Epithelial cell of esophagus (primary cell): ENCODE measurements at regions not wholly inside any gene's neighbourhood (a gene's known extent, or its start where the extent isn't known, plus 50 kb on each side); places are given as distances from the start of the nearest gene placed in this dataset.

Source experiments
- DNase-seq: peaks from one replicate; pipeline ENCODE4 v3.0.0; 2010; ENCODE audit warnings: low read depth
- H3K4me3 ChIP-seq: 2 replicates; pipeline ENCODE4 v1.5.1; 2011; ENCODE audit warnings: mild to moderate bottlenecking, low read length, control low read depth
- TF ChIP-seq, protein P1 (sequence below): IDR thresholded peaks from 2 replicates; pipeline ENCODE4 v1.5.1; 2011; ENCODE audit warnings: low read depth, mild to moderate bottlenecking, low read length, control low read depth, inconsistent platforms; ENCODE audit not compliant: insufficient read depth; ENCODE audit errors: missing control alignments

DNA sequence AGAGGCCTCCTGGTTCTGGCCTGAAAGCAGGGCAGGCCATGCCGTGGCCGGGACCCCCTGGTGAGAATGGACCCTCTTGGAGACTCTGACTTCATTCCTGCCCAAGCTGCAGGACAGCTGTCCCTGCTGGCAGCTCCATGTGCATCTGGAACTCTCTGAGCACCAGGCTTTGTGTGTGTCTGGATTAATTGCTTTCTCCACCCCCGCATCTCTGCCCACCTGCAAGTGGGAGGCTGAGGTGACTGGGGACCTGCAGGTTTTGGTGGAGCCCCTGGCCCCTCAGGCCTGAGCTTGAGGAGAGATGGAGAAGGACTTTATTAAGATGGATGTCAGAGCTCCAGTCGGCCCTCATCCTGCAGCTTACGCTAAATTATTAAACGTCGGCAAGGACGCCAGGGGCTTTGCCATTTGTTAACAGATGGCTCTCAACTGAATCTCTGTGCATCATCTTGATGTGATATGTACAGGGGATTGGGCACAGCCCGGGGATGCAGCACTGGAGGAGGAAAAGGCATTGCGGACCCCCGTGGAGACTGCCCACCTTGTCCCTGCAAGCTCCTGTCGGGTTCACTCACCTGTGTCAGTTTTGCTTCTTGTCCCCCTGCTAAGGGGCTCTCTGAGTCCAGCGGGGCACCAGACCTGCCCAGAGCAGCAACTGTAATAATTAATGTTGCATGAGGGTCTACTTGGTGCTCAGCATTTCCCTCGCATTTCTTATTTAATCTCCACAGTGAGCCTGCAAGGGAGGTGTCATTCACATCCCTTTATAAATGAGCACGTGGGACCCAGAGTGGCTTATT lies 154.1 kb upstream of the RPL38 start:
- no peak overlapping the region for H3K4me3 ChIP-seq
- DNase-seq = no peak
- TF ChIP-seq, protein P1, sequence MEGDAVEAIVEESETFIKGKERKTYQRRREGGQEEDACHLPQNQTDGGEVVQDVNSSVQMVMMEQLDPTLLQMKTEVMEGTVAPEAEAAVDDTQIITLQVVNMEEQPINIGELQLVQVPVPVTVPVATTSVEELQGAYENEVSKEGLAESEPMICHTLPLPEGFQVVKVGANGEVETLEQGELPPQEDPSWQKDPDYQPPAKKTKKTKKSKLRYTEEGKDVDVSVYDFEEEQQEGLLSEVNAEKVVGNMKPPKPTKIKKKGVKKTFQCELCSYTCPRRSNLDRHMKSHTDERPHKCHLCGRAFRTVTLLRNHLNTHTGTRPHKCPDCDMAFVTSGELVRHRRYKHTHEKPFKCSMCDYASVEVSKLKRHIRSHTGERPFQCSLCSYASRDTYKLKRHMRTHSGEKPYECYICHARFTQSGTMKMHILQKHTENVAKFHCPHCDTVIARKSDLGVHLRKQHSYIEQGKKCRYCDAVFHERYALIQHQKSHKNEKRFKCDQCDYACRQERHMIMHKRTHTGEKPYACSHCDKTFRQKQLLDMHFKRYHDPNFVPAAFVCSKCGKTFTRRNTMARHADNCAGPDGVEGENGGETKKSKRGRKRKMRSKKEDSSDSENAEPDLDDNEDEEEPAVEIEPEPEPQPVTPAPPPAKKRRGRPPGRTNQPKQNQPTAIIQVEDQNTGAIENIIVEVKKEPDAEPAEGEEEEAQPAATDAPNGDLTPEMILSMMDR = no peak

DNA sequence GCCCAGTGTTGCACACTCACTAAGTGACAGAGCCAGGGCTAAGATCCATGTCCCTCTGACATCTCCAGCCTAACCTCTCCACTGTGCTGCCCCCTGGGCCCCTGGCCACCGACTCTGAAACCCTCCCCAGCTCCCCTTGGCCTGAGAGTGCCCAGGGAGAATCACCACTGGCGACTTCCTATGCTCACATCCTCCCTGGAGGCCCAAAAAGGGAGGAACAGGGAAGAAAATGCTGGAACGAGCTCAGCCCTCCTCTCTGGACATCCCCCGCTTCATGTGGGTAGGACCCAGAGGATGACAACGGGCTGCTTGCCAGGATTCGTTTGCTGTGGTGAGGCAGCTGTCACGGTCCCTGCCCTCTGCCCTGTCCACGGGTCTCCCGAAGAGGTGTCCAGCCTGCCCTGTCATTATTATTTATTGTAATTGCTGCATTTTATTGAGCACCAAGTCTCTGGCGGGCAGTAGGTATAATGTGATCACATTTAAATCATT lies 153.5 kb upstream of the RPL38 start:
- H3K4me3 ChIP-seq = no peak overlapping the region
- TF ChIP-seq, protein P1 = no peak

DNA sequence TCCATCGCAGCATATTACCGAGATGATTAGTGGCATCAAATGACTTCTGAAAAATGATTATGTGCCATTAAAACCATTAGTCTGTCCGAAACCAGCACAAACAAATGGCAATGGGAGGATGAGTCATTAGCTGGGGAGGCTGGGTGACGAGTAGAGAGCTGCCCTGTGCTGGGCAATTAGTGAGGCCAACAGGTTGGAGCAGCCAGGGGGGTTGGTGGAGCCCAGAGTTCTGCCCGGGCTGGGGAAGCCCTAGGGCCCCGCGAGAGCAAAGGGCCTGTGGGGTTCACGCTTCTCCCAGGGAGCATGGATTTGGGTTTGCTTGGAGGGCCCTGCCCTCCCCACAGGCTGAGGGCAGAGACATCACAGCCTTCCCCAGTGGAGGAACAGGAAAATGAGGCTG lies 152.1 kb upstream of the RPL38 start:
- H3K4me3 ChIP-seq = no peak overlapping the region
- TF ChIP-seq, protein P1 = no peak
- no peak for DNase-seq

More for the DNA sequence above, 153.5 kb upstream of the RPL38 start:
- DNase-seq = no peak

DNA sequence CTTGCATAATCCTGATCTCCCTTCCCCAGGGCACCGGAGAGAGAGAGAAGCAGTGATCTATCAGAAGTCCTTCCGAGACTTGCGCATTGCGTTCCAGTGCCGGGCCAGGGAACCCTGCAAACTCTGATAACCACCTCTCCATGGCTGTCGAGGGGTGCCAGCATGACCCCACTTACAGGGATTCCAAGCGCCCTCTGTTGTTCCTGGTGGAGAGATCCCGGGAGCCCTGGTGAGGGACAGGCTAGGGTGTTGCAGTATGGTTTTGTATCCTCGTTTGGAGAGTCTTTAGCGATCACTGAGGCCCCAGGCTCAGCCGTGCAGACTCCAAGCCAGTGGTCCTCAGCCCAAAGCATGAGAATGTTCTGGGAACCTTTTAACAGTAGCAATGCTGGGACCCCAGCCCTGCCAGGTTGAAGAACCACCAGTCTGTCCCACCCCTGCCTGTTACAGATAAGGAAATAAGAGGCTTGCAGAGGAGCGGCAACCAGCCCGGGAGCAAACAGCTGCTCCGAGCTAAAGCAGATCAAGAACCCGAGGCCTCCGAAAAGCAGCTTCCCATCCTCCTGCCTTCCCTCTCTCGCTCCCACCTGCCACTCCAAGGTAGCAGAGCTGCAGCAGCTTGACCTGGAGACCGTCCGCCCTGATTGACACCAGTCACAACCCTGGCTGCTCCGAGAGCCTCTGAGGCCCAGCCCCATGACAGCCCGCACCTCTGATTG lies 150.3 kb upstream of the RPL38 start:
- H3K4me3 ChIP-seq = no peak overlapping the region
- no peak for DNase-seq
- TF ChIP-seq, protein P1 = no peak

DNA sequence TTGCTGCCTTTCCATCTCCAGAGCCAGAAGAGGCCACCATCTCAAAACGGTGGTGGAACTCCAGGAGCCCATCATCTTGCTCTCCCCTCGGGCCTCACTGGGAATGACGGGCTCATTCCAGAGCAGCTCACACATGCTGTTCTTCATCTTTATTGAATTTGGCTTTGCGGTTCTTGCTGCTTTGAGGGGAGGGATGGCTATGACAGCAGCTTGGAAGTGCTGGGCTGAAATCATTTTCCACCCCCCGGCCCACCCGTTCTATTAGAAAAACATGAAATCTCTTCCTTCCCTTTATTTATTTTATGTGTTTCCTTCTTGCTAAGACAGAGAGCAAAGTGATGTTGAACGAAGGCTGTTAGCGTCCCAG lies 149.8 kb upstream of the RPL38 start:
- no peak overlapping the region for H3K4me3 ChIP-seq
- TF ChIP-seq, protein P1 = no peak
- DNase-seq = no peak

DNA sequence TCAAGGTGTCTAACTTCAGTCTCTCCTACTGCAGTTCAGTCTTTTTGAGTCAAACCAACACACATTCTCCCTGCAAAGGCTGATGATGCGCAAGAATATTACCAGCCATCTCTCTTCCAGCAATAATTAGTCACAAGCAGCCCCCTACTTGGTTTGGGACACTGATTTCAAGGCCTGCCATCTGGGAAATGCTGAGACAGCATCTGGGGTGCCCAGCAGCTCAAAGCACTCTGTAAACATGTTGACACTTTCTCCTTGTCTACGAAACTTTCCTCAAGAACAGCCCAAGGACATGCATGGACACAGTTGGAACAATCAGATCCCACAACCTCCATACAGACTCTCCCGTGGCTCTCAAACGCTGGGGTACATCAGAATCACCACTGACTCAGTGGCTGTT lies 149.2 kb upstream of the RPL38 start:
- TF ChIP-seq, protein P1 = no peak
- no peak for DNase-seq
- no peak overlapping the region for H3K4me3 ChIP-seq
